Chondrocyte (in vitro differentiated cells): ENCODE measurements at regions not wholly inside any gene's neighbourhood (a gene's known extent, or its start where the extent isn't known, plus 50 kb on each side); places are given as distances from the start of the nearest gene placed in this dataset.
"Not testable (repeated sequence)": the region's sequence is repeated elsewhere in the genome, so short reads cannot be mapped to it uniquely, and the experiment has no call there.

Experiments used
- DNase-seq: peaks from one replicate; pipeline ENCODE4 v3.0.0; 2021; ENCODE audit warnings: mixed read lengths, low spot score
- H3K27ac Mint-ChIP-seq: one replicate; pipeline ENCODE4 v1.8.0; 2021; ENCODE audit warnings: mild to moderate bottlenecking, moderate library complexity, mixed read lengths; ENCODE audit not compliant: unreplicated experiment
- H3K27me3 Mint-ChIP-seq: 2 replicates; pipeline ENCODE4 v1.8.0; 2021; ENCODE audit warnings: low read depth, mixed read lengths
- H3K36me3 Mint-ChIP-seq: 2 replicates; pipeline ENCODE4 v1.8.0; 2021; ENCODE audit warnings: low read depth, mixed read lengths
- H3K4me1 Mint-ChIP-seq: 2 replicates; pipeline ENCODE4 v1.8.0; 2021; ENCODE audit warnings: low read depth, mild to moderate bottlenecking, mixed read lengths
- H3K4me3 Mint-ChIP-seq: one replicate; pipeline ENCODE4 v1.8.0; 2021; ENCODE audit warnings: mild to moderate bottlenecking, moderate library complexity, mixed read lengths; ENCODE audit not compliant: unreplicated experiment
- H3K9me3 Mint-ChIP-seq: 2 replicates; pipeline ENCODE4 v1.8.0; 2021; ENCODE audit warnings: low read depth, mixed read lengths
- CTCF ChIP-seq: fragments of 200-600 bp; sonication (generic); IDR thresholded peaks from 2 replicates; pipeline ENCODE4 v1.5.0; 2021; ENCODE audit warnings: antibody characterized with exemption, mild to moderate bottlenecking, moderate library complexity

- no peak for DNase-seq
Measured at GRCh38 chrX:44060221-44060620, 87.0 kb upstream of the NDP start.

GRCh38 chrX:44058339-44058738, 85.1 kb upstream of the NDP start:
- no peak for TF ChIP-seq CTCF

More at GRCh38 chrX:44060221-44060620, 87.0 kb upstream of the NDP start:
- no peaks in the 10 kb centered on the region for H3K36me3 Mint-ChIP-seq
- peaks cover 20% of the 10 kb centered on the region for H3K9me3 Mint-ChIP-seq
- H3K4me3 Mint-ChIP-seq, result no peak overlapping the region
- H3K27me3 Mint-ChIP-seq, result peaks cover 2% of the 10 kb centered on the region
- TF ChIP-seq CTCF, result no peak
- H3K4me1 Mint-ChIP-seq, result no peaks in the 10 kb centered on the region
- H3K27ac Mint-ChIP-seq, result no peak overlapping the region

GRCh38 chrX:44055638-44056037, 82.4 kb upstream of the NDP start:
- Mint-ChIP-seq H3K27ac (no peak overlapping the region), H3K27me3 (peaks cover 2% of the 10 kb centered on the region), H3K4me1 (no peaks in the 10 kb centered on the region), H3K36me3 (no peaks in the 10 kb centered on the region), H3K4me3 (no peak overlapping the region), H3K9me3 (peaks cover 14% of the 10 kb centered on the region)
- no peak for TF ChIP-seq CTCF
- DNase-seq, result no peak

More at GRCh38 chrX:44058339-44058738, 85.1 kb upstream of the NDP start:
- Mint-ChIP-seq H3K9me3 (peaks cover 12% of the 10 kb centered on the region), H3K27me3 (peaks cover 2% of the 10 kb centered on the region), H3K4me1 (no peaks in the 10 kb centered on the region), H3K27ac (no peak overlapping the region), H3K36me3 (no peaks in the 10 kb centered on the region), H3K4me3 (no peak overlapping the region)
- no peak for DNase-seq

- DNase-seq, result no peak
- H3K27ac Mint-ChIP-seq, result no peak overlapping the region
- H3K27me3 Mint-ChIP-seq, result peaks cover 2% of the 10 kb centered on the region
- TF ChIP-seq CTCF, result no peak
- H3K4me1 Mint-ChIP-seq, result no peaks in the 10 kb centered on the region
- no peak overlapping the region for H3K4me3 Mint-ChIP-seq
- peaks cover 14% of the 10 kb centered on the region for H3K9me3 Mint-ChIP-seq
- H3K36me3 Mint-ChIP-seq, result no peaks in the 10 kb centered on the region
Measured at GRCh38 chrX:44054863-44055601, 81.8 kb upstream of the NDP start.

GRCh38 chrX:44045106-44045505, 71.9 kb upstream of the NDP start:
- not testable (repeated sequence) for H3K4me3 Mint-ChIP-seq, H3K4me1 Mint-ChIP-seq, H3K27ac Mint-ChIP-seq, DNase-seq, H3K27me3 Mint-ChIP-seq, H3K36me3 Mint-ChIP-seq
- H3K9me3 Mint-ChIP-seq, result peaks cover 41% of the 10 kb centered on the region

GRCh38 chrX:44043496-44043895, 70.3 kb upstream of the NDP start:
- Mint-ChIP-seq H3K27me3 (no peaks in the 10 kb centered on the region), H3K4me1 (no peaks in the 10 kb centered on the region), H3K9me3 (peaks cover 37% of the 10 kb centered on the region), H3K27ac (no peak overlapping the region), H3K36me3 (no peaks in the 10 kb centered on the region), H3K4me3 (no peak overlapping the region)
- no peak for TF ChIP-seq CTCF
- no peak for DNase-seq
